Cardiac muscle cell (in vitro differentiated cells and primary cell): ENCODE measurements at regions not wholly inside any gene's neighbourhood (a gene's known extent, or its start where the extent isn't known, plus 50 kb on each side); places are given as distances from the start of the nearest gene placed in this dataset.

Experiments used
- DNase-seq, 2 donors: peaks; one replicate each; pipeline versions ENCODE4 v3.0.0 to v3.0.0-alpha.2; 2010 to 2017; ENCODE audit warnings: low read depth in 1 of 2, low spot score in 1 of 2
- H3K27ac ChIP-seq: fragments of 200-600 bp; sonication (generic); 2 replicates; pipeline ENCODE4 v1.5.1; 2016
- H3K27me3 ChIP-seq: fragments of 200-600 bp; sonication (generic); 2 replicates; pipeline ENCODE4 v1.6.0; 2016; ENCODE audit warnings: control low read depth
- H3K36me3 ChIP-seq: fragments of 200-600 bp; sonication (generic); 2 replicates; pipeline ENCODE4 v1.5.1; 2016; ENCODE audit warnings: control low read depth
- H3K4me1 ChIP-seq: fragments of 200-600 bp; sonication (generic); 2 replicates; pipeline ENCODE4 v1.8.1; 2017; ENCODE audit warnings: low read depth, mild to moderate bottlenecking, mixed run types
- H3K4me3 ChIP-seq: fragments of 200-600 bp; sonication (generic); 2 replicates; pipeline ENCODE4 v1.5.1; 2016; ENCODE audit warnings: mild to moderate bottlenecking
- H3K9me3 ChIP-seq: fragments of 200-600 bp; sonication (generic); 2 replicates; pipeline ENCODE4 v1.5.1; 2017; ENCODE audit warnings: low read depth, mild to moderate bottlenecking, control low read depth
- TF ChIP-seq, protein P1 (sequence below): IDR thresholded peaks from 2 replicates; pipeline ENCODE4 v1.5.1; 2012; ENCODE audit warnings: low read depth, mild to moderate bottlenecking, low read length

DNA sequence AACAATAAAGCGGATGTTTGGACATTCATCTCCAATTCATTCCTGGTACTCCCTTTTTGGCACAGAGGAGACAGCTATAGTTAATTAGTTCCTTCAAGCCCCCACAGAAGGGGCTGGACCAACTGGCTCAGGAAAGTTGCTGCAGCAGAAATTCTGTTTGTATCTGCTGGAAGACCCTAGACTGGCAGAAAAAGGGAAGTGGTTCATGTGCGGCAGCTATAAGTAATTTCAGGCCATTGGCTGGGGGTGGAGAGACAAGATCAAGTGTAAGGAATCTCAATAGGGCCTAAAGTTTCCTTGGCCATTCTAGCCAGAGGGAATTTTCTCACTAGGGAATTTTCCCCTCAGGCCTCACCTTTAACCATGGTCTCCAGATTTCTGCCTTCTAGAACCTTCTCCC, 89.9 kb upstream of the DHX15 start:
- no peak for DNase-seq
- H3K36me3 ChIP-seq = no peaks in the 10 kb centered on the region
- H3K4me1 ChIP-seq = no peaks in the 10 kb centered on the region
- no peak overlapping the region for H3K27ac ChIP-seq
- no peak overlapping the region for H3K4me3 ChIP-seq
- TF ChIP-seq, protein P1, sequence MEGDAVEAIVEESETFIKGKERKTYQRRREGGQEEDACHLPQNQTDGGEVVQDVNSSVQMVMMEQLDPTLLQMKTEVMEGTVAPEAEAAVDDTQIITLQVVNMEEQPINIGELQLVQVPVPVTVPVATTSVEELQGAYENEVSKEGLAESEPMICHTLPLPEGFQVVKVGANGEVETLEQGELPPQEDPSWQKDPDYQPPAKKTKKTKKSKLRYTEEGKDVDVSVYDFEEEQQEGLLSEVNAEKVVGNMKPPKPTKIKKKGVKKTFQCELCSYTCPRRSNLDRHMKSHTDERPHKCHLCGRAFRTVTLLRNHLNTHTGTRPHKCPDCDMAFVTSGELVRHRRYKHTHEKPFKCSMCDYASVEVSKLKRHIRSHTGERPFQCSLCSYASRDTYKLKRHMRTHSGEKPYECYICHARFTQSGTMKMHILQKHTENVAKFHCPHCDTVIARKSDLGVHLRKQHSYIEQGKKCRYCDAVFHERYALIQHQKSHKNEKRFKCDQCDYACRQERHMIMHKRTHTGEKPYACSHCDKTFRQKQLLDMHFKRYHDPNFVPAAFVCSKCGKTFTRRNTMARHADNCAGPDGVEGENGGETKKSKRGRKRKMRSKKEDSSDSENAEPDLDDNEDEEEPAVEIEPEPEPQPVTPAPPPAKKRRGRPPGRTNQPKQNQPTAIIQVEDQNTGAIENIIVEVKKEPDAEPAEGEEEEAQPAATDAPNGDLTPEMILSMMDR = no peak
- no peaks in the 10 kb centered on the region for H3K9me3 ChIP-seq
- no peaks in the 10 kb centered on the region for H3K27me3 ChIP-seq

DNA sequence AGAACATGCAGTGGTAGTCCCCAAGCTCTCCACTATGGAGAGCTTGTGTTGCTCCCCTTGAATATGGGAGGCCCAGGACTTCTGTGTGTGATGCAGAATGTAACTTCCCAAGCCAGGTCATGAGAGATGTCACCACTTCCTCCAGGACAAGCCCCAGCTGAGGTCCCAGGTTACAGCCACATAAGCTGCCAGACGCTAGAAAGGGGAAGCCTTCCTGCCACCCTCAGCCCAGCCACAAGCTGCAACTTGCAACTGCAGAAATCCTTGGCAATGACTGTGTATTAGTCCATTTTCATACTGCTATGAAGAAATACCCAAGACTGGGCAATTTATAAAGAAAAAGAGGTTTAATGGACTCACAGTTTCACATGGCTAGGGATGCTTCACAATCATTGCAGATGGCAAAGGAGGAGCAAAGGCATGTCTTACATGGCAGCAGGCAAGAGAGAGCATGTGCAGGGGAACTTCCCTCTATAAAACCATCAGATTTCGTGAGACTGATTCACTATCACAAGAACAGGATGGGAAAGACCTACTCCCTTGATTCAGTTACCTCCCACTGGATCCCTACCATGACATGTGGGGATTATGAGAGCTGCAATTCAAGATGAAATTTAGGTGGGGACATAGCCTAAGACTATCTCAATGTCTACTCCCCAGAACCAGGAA, 91.5 kb upstream of the DHX15 start:
- TF ChIP-seq, protein P1 = no peak
- Histone ChIP-seq H3K36me3 (no peaks in the 10 kb centered on the region), H3K9me3 (no peaks in the 10 kb centered on the region), H3K27me3 (no peaks in the 10 kb centered on the region), H3K4me1 (no peaks in the 10 kb centered on the region), H3K4me3 (no peak overlapping the region), H3K27ac (no peak overlapping the region)
- DNase-seq = no peak

- DNase-seq = no peak
- H3K9me3 ChIP-seq = no peaks in the 10 kb centered on the region
- no peak overlapping the region for H3K4me3 ChIP-seq
- no peaks in the 10 kb centered on the region for H3K36me3 ChIP-seq
- TF ChIP-seq, protein P1 = no peak
- no peaks in the 10 kb centered on the region for H3K4me1 ChIP-seq
- H3K27ac ChIP-seq = no peak overlapping the region
- H3K27me3 ChIP-seq = no peaks in the 10 kb centered on the region
Measured at GRCh38 chr4:24677909-24678308, 93.6 kb upstream of the DHX15 start.

DNA sequence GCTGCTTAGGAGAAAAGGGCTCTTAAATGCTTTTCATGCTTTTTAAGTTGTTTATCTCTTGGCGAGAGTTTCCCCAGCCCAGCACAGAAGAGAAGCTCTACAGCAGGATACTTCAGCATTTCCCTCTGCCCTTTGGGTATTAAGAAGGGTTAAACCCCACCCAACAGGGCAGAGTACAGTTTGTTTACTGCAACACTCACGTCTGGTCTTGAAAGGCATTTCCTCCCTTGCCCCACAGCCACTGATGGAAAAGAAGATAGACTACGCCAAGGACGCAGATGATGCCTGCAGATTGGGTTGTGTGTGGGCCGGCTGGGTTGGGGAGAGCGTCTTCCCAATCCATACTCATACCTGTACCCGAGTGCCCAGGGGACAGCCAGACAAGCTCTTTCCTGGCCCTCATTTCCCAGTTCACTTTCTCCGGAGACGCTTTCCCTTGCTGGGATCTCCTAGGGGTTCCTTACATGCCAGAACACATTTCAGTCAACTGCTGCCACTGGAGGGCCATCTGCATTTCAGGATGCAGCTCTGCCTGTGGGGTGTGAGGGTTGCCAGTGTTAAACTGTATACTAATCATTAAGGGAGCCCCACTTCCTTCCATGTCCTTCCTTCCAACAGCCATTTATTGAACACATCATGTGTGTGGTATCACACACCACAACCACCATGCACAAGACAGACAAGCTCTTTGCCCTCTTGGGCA, 96.5 kb upstream of the DHX15 start:
- Histone ChIP-seq H3K36me3 (no peaks in the 10 kb centered on the region), H3K9me3 (no peaks in the 10 kb centered on the region), H3K4me3 (no peak overlapping the region), H3K27ac (no peak overlapping the region), H3K27me3 (no peaks in the 10 kb centered on the region), H3K4me1 (no peaks in the 10 kb centered on the region)
- TF ChIP-seq, protein P1 = no peak
- DNase-seq = no peak

- H3K36me3 ChIP-seq = no peaks in the 10 kb centered on the region
- H3K27me3 ChIP-seq = no peaks in the 10 kb centered on the region
- no peak overlapping the region for H3K4me3 ChIP-seq
- TF ChIP-seq, protein P1 = no peak
- DNase-seq = no peak
- H3K27ac ChIP-seq = no peak overlapping the region
- no peaks in the 10 kb centered on the region for H3K9me3 ChIP-seq
- no peaks in the 10 kb centered on the region for H3K4me1 ChIP-seq
Measured at GRCh38 chr4:24683116-24683515, 98.8 kb upstream of the DHX15 start.
